ENCODE measurements at regions not wholly inside any gene's neighbourhood (a gene's known extent, or its start where the extent isn't known, plus 50 kb on each side); places are given as distances from the start of the nearest gene placed in this dataset.

- TF ChIP-seq CTCF (IDR thresholded peaks at IDR 0.05; ENCODE audit: insufficient read depth, low read length, poor library complexity, severe bottlenecking) (no peak), EZH2phosphoT487 (conservative IDR thresholded peaks at IDR 0.05; ENCODE audit: low read length) (no peak)
Observed at GRCh38 chr9:86624630-86625029, 270.4 kb upstream of the TUT7 start.
